Smooth muscle cell (in vitro differentiated cells): ENCODE measurements at regions not wholly inside any gene's neighbourhood (a gene's known extent, or its start where the extent isn't known, plus 50 kb on each side); places are given as distances from the start of the nearest gene placed in this dataset.
"Not testable (repeated sequence)": the region's sequence is repeated elsewhere in the genome, so short reads cannot be mapped to it uniquely, and the experiment has no call there.

Experiments
- DNase-seq: peaks from one replicate; lab custom pipeline; 2025; ENCODE audit not compliant: unreplicated experiment; lab: John Stamatoyannopoulos, UW
- H2AFZ ChIP-seq: fragments of 200-600 bp; sonication (generic); 2 replicates; pipeline ENCODE4 v1.6.0; 2016; ENCODE audit warnings: antibody characterized with exemption, low read depth, mild to moderate bottlenecking
- H3F3A ChIP-seq: fragments of 200-600 bp; sonication (generic); 2 replicates; pipeline ENCODE4 v1.6.0; 2017; ENCODE audit warnings: antibody characterized with exemption, low read depth
- H3K27ac ChIP-seq: fragments of 200-600 bp; sonication (generic); 2 replicates; pipeline ENCODE4 v1.5.1; 2016; ENCODE audit warnings: low read depth, mild to moderate bottlenecking
- H3K27me3 ChIP-seq: fragments of 200-600 bp; sonication (generic); 2 replicates; pipeline ENCODE4 v1.6.1; 2016; ENCODE audit warnings: low read depth, mild to moderate bottlenecking
- H3K36me3 ChIP-seq: fragments of 200-600 bp; sonication (generic); 2 replicates; pipeline ENCODE4 v1.5.1; 2016; ENCODE audit warnings: low read depth
- H3K4me1 ChIP-seq: fragments of 200-600 bp; sonication (generic); 2 replicates; pipeline ENCODE4 v1.5.1; 2016; ENCODE audit warnings: low read depth
- H3K4me2 ChIP-seq: fragments of 200-600 bp; sonication (generic); 2 replicates; pipeline ENCODE4 v1.6.0; 2016; ENCODE audit warnings: mild to moderate bottlenecking
- H3K4me3 ChIP-seq: fragments of 200-600 bp; sonication (generic); 2 replicates; pipeline ENCODE4 v1.5.1; 2016; ENCODE audit warnings: mild to moderate bottlenecking
- H3K79me2 ChIP-seq: fragments of 200-600 bp; sonication (generic); 2 replicates; pipeline ENCODE4 v1.6.0; 2016; ENCODE audit warnings: low read depth, mild to moderate bottlenecking
- H3K9ac ChIP-seq: fragments of 200-600 bp; sonication (generic); 2 replicates; pipeline ENCODE4 v1.6.0; 2016; ENCODE audit warnings: low read depth
- H3K9me3 ChIP-seq: fragments of 200-600 bp; sonication (generic); replicated peaks from 2 replicates; pipeline ENCODE4 v1.5.1; 2016; ENCODE audit warnings: low read depth
- H4K20me1 ChIP-seq: fragments of 200-600 bp; sonication (generic); 2 replicates; pipeline ENCODE4 v1.6.0; 2016; ENCODE audit warnings: low read depth
- CTCF ChIP-seq: fragments of 200-600 bp; sonication (generic); IDR thresholded peaks from 2 replicates; pipeline ENCODE4 v1.5.1; 2017; ENCODE audit warnings: borderline replicate concordance, mild to moderate bottlenecking, antibody characterized with exemption; ENCODE audit not compliant: insufficient read depth, poor library complexity, severe bottlenecking
- WGBS: methylation state at CpG from one replicate; pipeline ENCODE4 v1.1.7; 2016; ENCODE audit warnings: low lambda C conversion rate; 5-methylcytosine and 5-hydroxymethylcytosine counted together

DNA sequence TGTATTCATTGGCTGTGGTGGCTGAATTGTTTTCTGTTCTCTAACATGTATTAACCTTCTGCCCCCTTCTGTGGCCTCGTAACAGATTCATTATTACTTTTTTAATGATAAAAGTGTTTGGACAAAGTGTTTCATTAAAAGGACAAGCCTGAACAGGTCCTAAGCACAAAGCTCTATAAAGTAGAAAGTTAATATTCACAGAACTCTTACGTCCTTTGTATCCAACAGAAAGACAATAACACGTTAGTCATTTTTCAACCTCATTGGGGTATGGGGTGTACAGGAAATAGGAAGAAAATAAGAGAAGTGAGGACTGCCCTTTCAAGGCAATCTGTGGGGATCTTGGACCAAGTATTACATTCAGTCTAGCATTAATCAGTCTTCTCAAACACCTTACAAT is 105.5 kb upstream of the RGPD4 start:
- Histone ChIP-seq H3K79me2 (no peaks in the 10 kb centered on the region), H3K4me2 (no peak overlapping the region), H3K27me3 (peaks cover 5% of the 10 kb centered on the region), H3K36me3 (no peaks in the 10 kb centered on the region), H3K4me3 (no peak overlapping the region), H4K20me1 (no peaks in the 10 kb centered on the region), H3K27ac (no peak overlapping the region), H3K4me1 (peaks cover 3% of the 10 kb centered on the region), H3K9me3 (no peaks in the 10 kb centered on the region), H2AFZ (no peak overlapping the region), H3F3A (no peaks in the 10 kb centered on the region), H3K9ac (no peak overlapping the region)
- no peak for DNase-seq
- TF ChIP-seq CTCF, result no peak
- WGBS, result 81% methylated on average over 3 of the region's 3 CpGs

- 70% methylated on average over 2 of the region's 2 CpGs for WGBS
- Histone ChIP-seq H3F3A (no peaks in the 10 kb centered on the region), H3K9me3 (no peaks in the 10 kb centered on the region), H3K4me2 (no peak overlapping the region), H3K4me1 (peaks cover 3% of the 10 kb centered on the region), H3K27ac (no peak overlapping the region), H3K79me2 (no peaks in the 10 kb centered on the region), H2AFZ (no peak overlapping the region), H3K27me3 (peaks cover 5% of the 10 kb centered on the region), H3K9ac (no peak overlapping the region), H3K4me3 (no peak overlapping the region), H3K36me3 (no peaks in the 10 kb centered on the region), H4K20me1 (no peaks in the 10 kb centered on the region)
- no peak for DNase-seq
- no peak for TF ChIP-seq CTCF
These were observed 105.1 kb upstream of the RGPD4 start for GRCh38 chr2:107721586-107721985.

DNA sequence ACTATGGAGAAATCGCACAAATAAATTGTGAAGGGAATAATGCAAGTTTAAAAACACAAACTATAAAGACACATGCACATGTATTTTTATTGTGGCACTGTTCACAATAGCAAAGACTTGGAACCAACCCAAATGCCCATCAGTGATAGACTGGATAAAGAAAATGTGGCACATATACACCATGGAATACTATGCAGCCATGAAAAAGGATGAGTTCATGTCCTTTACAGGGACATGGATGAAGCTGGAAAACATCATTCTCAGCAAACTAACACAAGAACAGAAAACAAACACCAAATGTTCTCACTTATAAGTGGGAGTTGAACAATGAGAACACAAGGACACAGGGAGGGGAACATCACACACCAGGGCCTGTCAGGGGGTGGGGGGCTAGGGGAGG is 100.9 kb upstream of the RGPD4 start:
- H3K9ac ChIP-seq, result not testable (repeated sequence)
- WGBS, result 96% methylated on average over 1 of the region's 1 CpG

GRCh38 chr2:107727318-107727717 is 99.4 kb upstream of the RGPD4 start:
- Histone ChIP-seq H4K20me1 (no peaks in the 10 kb centered on the region), H3K79me2 (no peaks in the 10 kb centered on the region), H3K27me3 (no peaks in the 10 kb centered on the region), H3K4me2 (no peak overlapping the region), H3K4me3 (no peak overlapping the region), H3F3A (no peaks in the 10 kb centered on the region), H2AFZ (no peak overlapping the region), H3K9ac (no peak overlapping the region), H3K4me1 (no peaks in the 10 kb centered on the region), H3K27ac (no peak overlapping the region), H3K9me3 (no peaks in the 10 kb centered on the region), H3K36me3 (no peaks in the 10 kb centered on the region)
- no peak for TF ChIP-seq CTCF
- DNase-seq, result no peak

More for the DNA sequence above, 100.9 kb upstream of the RGPD4 start:
- not testable (repeated sequence) for DNase-seq, H3K4me3 ChIP-seq, H3K79me2 ChIP-seq, H3K27me3 ChIP-seq, H3K4me1 ChIP-seq, H3F3A ChIP-seq, H2AFZ ChIP-seq, H3K4me2 ChIP-seq, H3K27ac ChIP-seq, H3K36me3 ChIP-seq, H3K9me3 ChIP-seq, H4K20me1 ChIP-seq
